PFSK-1 (cell line): ENCODE measurements at regions not wholly inside any gene's neighbourhood (a gene's known extent, or its start where the extent isn't known, plus 50 kb on each side); places are given as distances from the start of the nearest gene placed in this dataset.

ENCODE experiments used
- FOXP2 ChIP-seq: optimal IDR thresholded peaks from 2 replicates; pipeline ENCODE3; 2011; ENCODE audit warnings: borderline replicate concordance, control low read depth, inconsistent platforms; ENCODE audit not compliant: insufficient read depth; ENCODE audit errors: extremely low read length, extremely low read depth
- POLR2AphosphoS5 ChIP-seq: IDR thresholded peaks from 2 replicates; pipeline ENCODE4 v1.6.1; 2012; ENCODE audit warnings: low read depth, mild to moderate bottlenecking, control low read depth, low read length, moderate library complexity
- REST ChIP-seq, 2 experiments: IDR thresholded peaks; 2 replicates each; pipeline versions ENCODE4 v1.6.1 to v1.8.0; 2011 to 2012; ENCODE audit warnings: low read depth in 2 of 2, low read length in 2 of 2, control low read depth in 1 of 2, inconsistent platforms in 1 of 2, mild to moderate bottlenecking in 1 of 2, moderate library complexity in 1 of 2; ENCODE audit not compliant: insufficient read depth in 1 of 2
- SIN3A ChIP-seq: IDR thresholded peaks from 2 replicates; pipeline ENCODE4 v1.6.1; 2012; ENCODE audit warnings: mild to moderate bottlenecking, low read length, moderate library complexity, borderline replicate concordance; ENCODE audit not compliant: insufficient read depth
- TAF1 ChIP-seq: IDR thresholded peaks from 2 replicates; pipeline ENCODE4 v1.6.1; 2012; ENCODE audit warnings: low read length, control low read depth, borderline replicate concordance; ENCODE audit not compliant: insufficient read depth

- TF ChIP-seq POLR2AphosphoS5 (no peak), FOXP2 (no peak)
Measured at GRCh38 chr16:13529193-13529982, 390.6 kb upstream of the ERCC4 start.

GRCh38 chr16:13540771-13541170, 379.2 kb upstream of the ERCC4 start:
- TF ChIP-seq TAF1 = no peak
- TF ChIP-seq FOXP2 = no peak
- no peak for TF ChIP-seq SIN3A
- TF ChIP-seq POLR2AphosphoS5 = no peak
- TF ChIP-seq REST (IDR thresholded peaks at IDR 0.05; ENCODE audit: insufficient read depth in 1 of 2, low read depth in 2 of 2, low read length in 2 of 2) = no peak

- TF ChIP-seq TAF1 (no peak), SIN3A (no peak), REST (IDR thresholded peaks at IDR 0.05; ENCODE audit: insufficient read depth in 1 of 2, low read depth in 2 of 2, low read length in 2 of 2) (no peak), FOXP2 (no peak), POLR2AphosphoS5 (no peak)
Measured at GRCh38 chr16:13542284-13542683, 377.7 kb upstream of the ERCC4 start.

GRCh38 chr16:13543850-13544249, 376.1 kb upstream of the ERCC4 start:
- TF ChIP-seq REST (IDR thresholded peaks at IDR 0.05; ENCODE audit: insufficient read depth in 1 of 2, low read depth in 2 of 2, low read length in 2 of 2) = no peak
- no peak for TF ChIP-seq FOXP2
- no peak for TF ChIP-seq POLR2AphosphoS5
- no peak for TF ChIP-seq SIN3A
- no peak for TF ChIP-seq TAF1

- TF ChIP-seq FOXP2 (no peak), POLR2AphosphoS5 (no peak), REST (IDR thresholded peaks at IDR 0.05; ENCODE audit: insufficient read depth in 1 of 2, low read depth in 2 of 2, low read length in 2 of 2) (no peak), TAF1 (no peak), SIN3A (no peak)
Measured at GRCh38 chr16:13545271-13545670, 374.7 kb upstream of the ERCC4 start.
